HepG2 (cell line): ENCODE measurements at regions not wholly inside any gene's neighbourhood (a gene's known extent, or its start where the extent isn't known, plus 50 kb on each side); places are given as distances from the start of the nearest gene placed in this dataset.

ENCODE experiments used
- ARNT2 ChIP-seq: sonication (generic); formaldehyde crosslinking; IDR thresholded peaks from 2 replicates; pipeline ENCODE4 v1.8.0; 2022; ENCODE audit warnings: mild to moderate bottlenecking, low read depth, missing genetic modification reagents, moderate library complexity
- ATF7-NPFF ChIP-seq: sonication (generic); formaldehyde crosslinking; IDR thresholded peaks from 2 replicates; pipeline ENCODE4 v1.8.1; 2023; ENCODE audit warnings: mild to moderate bottlenecking, low read depth, missing genetic modification reagents, moderate library complexity
- EHMT2 ChIP-seq: fragments of 200-600 bp; sonication (generic); IDR thresholded peaks from 2 replicates; pipeline ENCODE4 v1.7.0; 2017; ENCODE audit warnings: antibody characterized with exemption, low read depth, low read length, borderline replicate concordance
- ETV5 ChIP-seq: IDR thresholded peaks from 2 replicates; pipeline ENCODE4 v1.6.1; 2018; ENCODE audit warnings: missing biosample characterization, missing genetic modification reagents, inconsistent platforms, borderline replicate concordance
- HMG20B ChIP-seq: conservative IDR thresholded peaks from 2 replicates; pipeline ENCODE4 v1.6.1; 2016; ENCODE audit warnings: missing genetic modification reagents, missing compliant biosample characterization
- HMGXB3 ChIP-seq: sonication (generic); formaldehyde crosslinking; IDR thresholded peaks from 2 replicates; pipeline ENCODE4 v1.4.0; 2020; ENCODE audit warnings: missing genetic modification reagents, borderline replicate concordance
- HNF4A ChIP-seq: sonication (generic); formaldehyde crosslinking; IDR thresholded peaks from 2 replicates; pipeline ENCODE4 v1.4.0; 2020; ENCODE audit warnings: missing genetic modification reagents
- MEF2D ChIP-seq: sonication (generic); formaldehyde crosslinking; IDR thresholded peaks from 2 replicates; pipeline ENCODE4 v1.5.1; 2020; ENCODE audit warnings: mild to moderate bottlenecking, missing genetic modification reagents
- PCBP2 ChIP-seq: fragments of 200-400 bp; formaldehyde crosslinking; optimal IDR thresholded peaks from 2 replicates; pipeline ENCODE3; 2018; ENCODE audit warnings: low read length, low read depth; ENCODE audit not compliant: poor library complexity, severe bottlenecking
- RAD21 ChIP-seq: fragments of 450-650 bp; formaldehyde crosslinking; IDR thresholded peaks from 2 replicates; pipeline ENCODE4 v1.5.0; 2020; ENCODE audit warnings: mild to moderate bottlenecking
- SMAD3 ChIP-seq: sonication (generic); formaldehyde crosslinking; IDR thresholded peaks from 2 replicates; pipeline ENCODE4 v1.4.0; 2020; ENCODE audit warnings: missing genetic modification reagents
- TBL1XR1 ChIP-seq: fragments of 150-350 bp; IDR thresholded peaks from 2 replicates; pipeline ENCODE4 v1.6.1; 2014; ENCODE audit warnings: borderline replicate concordance, low read length; ENCODE audit not compliant: partially characterized antibody
- THAP7 ChIP-seq: sonication (generic); formaldehyde crosslinking; IDR thresholded peaks from 2 replicates; pipeline ENCODE4 v1.8.1; 2023; ENCODE audit warnings: mild to moderate bottlenecking, missing genetic modification reagents
- ZKSCAN1 ChIP-seq: fragments of 150-350 bp; IDR thresholded peaks from 2 replicates; pipeline ENCODE4 v1.6.1; 2014; ENCODE audit warnings: low read length
- ZNF230 ChIP-seq: sonication (generic); formaldehyde crosslinking; IDR thresholded peaks from 2 replicates; pipeline ENCODE4 v1.4.0; 2020; ENCODE audit warnings: mild to moderate bottlenecking, missing genetic modification reagents
- ZNF275 ChIP-seq: sonication (generic); formaldehyde crosslinking; IDR thresholded peaks from 2 replicates; pipeline ENCODE4 v1.8.0; 2022; ENCODE audit warnings: missing genetic modification reagents, mild to moderate bottlenecking, inconsistent platforms, borderline replicate concordance
- ZNF382 ChIP-seq: sonication (generic); formaldehyde crosslinking; IDR thresholded peaks from 2 replicates; pipeline ENCODE4 v1.5.0; 2020; ENCODE audit warnings: missing genetic modification reagents, mild to moderate bottlenecking, borderline replicate concordance
- ZNF547 ChIP-seq: sonication (generic); formaldehyde crosslinking; IDR thresholded peaks from 2 replicates; pipeline ENCODE4 v1.5.1; 2020; ENCODE audit warnings: mild to moderate bottlenecking, missing genetic modification reagents
- ZNF556 ChIP-seq: sonication (generic); formaldehyde crosslinking; IDR thresholded peaks from 2 replicates; pipeline ENCODE4 v1.4.0; 2020; ENCODE audit warnings: mild to moderate bottlenecking, missing genetic modification reagents, borderline replicate concordance
- ZNF614 ChIP-seq: IDR thresholded peaks from 2 replicates; pipeline ENCODE4 v1.6.1; 2018; ENCODE audit warnings: missing biosample characterization, missing genetic modification reagents, inconsistent platforms, borderline replicate concordance
- TF ChIP-seq, protein P1 (sequence below): sonication (generic); formaldehyde crosslinking; IDR thresholded peaks from 2 replicates; pipeline ENCODE4 v1.4.0; 2020; ENCODE audit warnings: mild to moderate bottlenecking, low read depth, missing genetic modification reagents

- 0 out of 2 replicates have a peak, but pooled peaks have one; percentile 60 for TF ChIP-seq HMGXB3 (CRISPR knock-in tag)
- TF ChIP-seq ZNF382 (CRISPR knock-in tag) = no peak
- TF ChIP-seq RAD21 (CRISPR knock-in tag) = peak; percentile 32; the same call in 1 of the 2 replicates
- TF ChIP-seq HNF4A = peak; percentile 100
- TF ChIP-seq ZKSCAN1 = 0 out of 2 replicates have a peak, but pooled peaks have one; percentile 24
- TF ChIP-seq EHMT2 = peak; percentile 89; the same call in 1 of the 2 replicates
- TF ChIP-seq ATF7-NPFF (CRISPR knock-in tag) = no peak
- peak; percentile 93 for TF ChIP-seq ZNF614 (CRISPR knock-in tag)
- 0 out of 2 replicates have a peak, but pooled peaks have one; percentile 64 for TF ChIP-seq ZNF230
- 0 out of 2 replicates have a peak, but pooled peaks have one; percentile 55 for TF ChIP-seq HMG20B (CRISPR knock-in tag)
- TF ChIP-seq TBL1XR1 = peak; percentile 95
- peak; percentile 93; the same call in 1 of the 2 replicates for TF ChIP-seq SMAD3 (CRISPR knock-in tag)
- no peak for TF ChIP-seq ZNF547 (CRISPR knock-in tag)
- TF ChIP-seq THAP7 (CRISPR knock-in tag) = no peak
- 0 out of 2 replicates have a peak, but pooled peaks have one; percentile 19 for TF ChIP-seq ZNF556 (CRISPR knock-in tag)
- TF ChIP-seq PCBP2 = peak; percentile 94
- TF ChIP-seq ZNF275 = peak; percentile 48; the same call in 1 of the 2 replicates
- TF ChIP-seq MEF2D (CRISPR knock-in tag) = peak; percentile 74; the same call in 1 of the 2 replicates
- 0 out of 2 replicates have a peak, but pooled peaks have one; percentile 41 for TF ChIP-seq ARNT2
- TF ChIP-seq, protein P1, sequence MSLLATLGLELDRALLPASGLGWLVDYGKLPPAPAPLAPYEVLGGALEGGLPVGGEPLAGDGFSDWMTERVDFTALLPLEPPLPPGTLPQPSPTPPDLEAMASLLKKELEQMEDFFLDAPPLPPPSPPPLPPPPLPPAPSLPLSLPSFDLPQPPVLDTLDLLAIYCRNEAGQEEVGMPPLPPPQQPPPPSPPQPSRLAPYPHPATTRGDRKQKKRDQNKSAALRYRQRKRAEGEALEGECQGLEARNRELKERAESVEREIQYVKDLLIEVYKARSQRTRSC = peak; percentile 81; the same call in 1 of the 2 replicates
- TF ChIP-seq ETV5 (CRISPR knock-in tag) = peak; percentile 37; the same call in 1 of the 2 replicates
These were observed 163.5 kb downstream of the UXS1 start (continued) for GRCh38 chr2:106030287-106031268.
